DOHH2 (cell line): ENCODE measurements at regions not wholly inside any gene's neighbourhood (a gene's known extent, or its start where the extent isn't known, plus 50 kb on each side); places are given as distances from the start of the nearest gene placed in this dataset.

Experiments used
- H3F3A ChIP-seq: fragments of 200-600 bp; sonication (generic), shearing (Covaris generic); 2 replicates; pipeline ENCODE4 v1.6.0; 2016; ENCODE audit warnings: antibody characterized with exemption, mild to moderate bottlenecking; ENCODE audit not compliant: control insufficient read depth, insufficient read depth
- H3K27ac ChIP-seq: fragments of 200-600 bp; sonication (generic); 2 replicates; pipeline ENCODE4 v1.5.1; 2014; ENCODE audit warnings: low read depth, mild to moderate bottlenecking, low read length, moderate library complexity
- H3K27me3 ChIP-seq: fragments of 200-600 bp; sonication (generic); 2 replicates; pipeline ENCODE4 v1.6.1; 2014; ENCODE audit warnings: mild to moderate bottlenecking, low read length, mixed read lengths; ENCODE audit not compliant: control insufficient read depth
- H3K36me3 ChIP-seq: fragments of 200-600 bp; sonication (generic); 2 replicates; pipeline ENCODE4 v1.6.1; 2014; ENCODE audit warnings: mild to moderate bottlenecking, low read length, moderate library complexity, mixed read lengths; ENCODE audit not compliant: control insufficient read depth
- H3K4me1 ChIP-seq: fragments of 200-600 bp; sonication (generic); 2 replicates; pipeline ENCODE4 v1.6.1; 2014; ENCODE audit warnings: mild to moderate bottlenecking, low read length, mixed read lengths; ENCODE audit not compliant: control insufficient read depth
- H3K4me2 ChIP-seq: fragments of 200-600 bp; sonication (generic); 2 replicates; pipeline ENCODE4 v1.6.0; 2014; ENCODE audit warnings: mild to moderate bottlenecking, low read length, moderate library complexity
- H3K4me3 ChIP-seq: fragments of 200-600 bp; sonication (generic); 2 replicates; pipeline ENCODE4 v1.5.1; 2014; ENCODE audit warnings: mild to moderate bottlenecking, low read length, mixed read lengths
- H3K79me2 ChIP-seq: fragments of 200-600 bp; sonication (generic); 2 replicates; pipeline ENCODE4 v1.6.1; 2014; ENCODE audit warnings: mild to moderate bottlenecking, low read length, mixed read lengths; ENCODE audit not compliant: control insufficient read depth
- H3K9me2 ChIP-seq: fragments of 200-600 bp; sonication (generic); replicated peaks from 2 replicates; pipeline ENCODE4 v1.6.1; 2014; ENCODE audit warnings: mild to moderate bottlenecking, low read length, mixed read lengths; ENCODE audit not compliant: control insufficient read depth
- H3K9me3 ChIP-seq: fragments of 200-600 bp; sonication (generic); 2 replicates; pipeline ENCODE4 v1.6.1; 2014; ENCODE audit warnings: antibody characterized with exemption, low read length, mixed read lengths; ENCODE audit not compliant: control insufficient read depth, insufficient read depth
- H4K20me1 ChIP-seq: fragments of 200-600 bp; sonication (generic); 2 replicates; pipeline ENCODE4 v1.6.0; 2014; ENCODE audit warnings: low read depth, mild to moderate bottlenecking, antibody characterized with exemption, low read length, moderate library complexity; ENCODE audit not compliant: control insufficient read depth, insufficient read depth
- CTCF ChIP-seq: fragments of 200-600 bp; sonication (generic); IDR thresholded peaks from one replicate; pipeline ENCODE4 v1.5.1; 2014; ENCODE audit warnings: antibody characterized with exemption, mild to moderate bottlenecking, low read depth, low read length; ENCODE audit not compliant: poor library complexity, severe bottlenecking
- EZH2phosphoT487 ChIP-seq: fragments of 200-600 bp; sonication (generic); IDR thresholded peaks from 2 replicates; pipeline ENCODE4 v1.6.1; 2017; ENCODE audit warnings: borderline replicate concordance, mild to moderate bottlenecking, antibody characterized with exemption, low read length, moderate library complexity, mixed read lengths

- Histone ChIP-seq H3K27ac (no peak overlapping the region), H3K9me3 (no peaks in the 10 kb centered on the region), H3F3A (no peaks in the 10 kb centered on the region), H3K36me3 (no peaks in the 10 kb centered on the region), H3K79me2 (no peaks in the 10 kb centered on the region), H3K27me3 (no peaks in the 10 kb centered on the region), H3K9me2 (no peaks in the 10 kb centered on the region), H3K4me3 (no peak overlapping the region), H3K4me1 (no peaks in the 10 kb centered on the region), H3K4me2 (no peak overlapping the region), H4K20me1 (no peaks in the 10 kb centered on the region)
- TF ChIP-seq EZH2phosphoT487 (no peak), CTCF (no peak)
These were observed 143.4 kb upstream of the SOX4 start for GRCh38 chr6:21450149-21450548.

- no peak overlapping the region for H3K4me3 ChIP-seq
- H3K9me3 ChIP-seq = no peaks in the 10 kb centered on the region
- no peaks in the 10 kb centered on the region for H3K27me3 ChIP-seq
- no peak for TF ChIP-seq EZH2phosphoT487
- no peak for TF ChIP-seq CTCF
- H3K4me1 ChIP-seq = no peaks in the 10 kb centered on the region
- no peaks in the 10 kb centered on the region for H3F3A ChIP-seq
- H3K27ac ChIP-seq = no peak overlapping the region
- H4K20me1 ChIP-seq = no peaks in the 10 kb centered on the region
- H3K4me2 ChIP-seq = no peak overlapping the region
- no peaks in the 10 kb centered on the region for H3K36me3 ChIP-seq
- H3K79me2 ChIP-seq = no peaks in the 10 kb centered on the region
- no peaks in the 10 kb centered on the region for H3K9me2 ChIP-seq
These were observed 142.9 kb upstream of the SOX4 start for GRCh38 chr6:21450628-21451027.

GRCh38 chr6:21451546-21452013 lies 142.0 kb upstream of the SOX4 start:
- no peak for TF ChIP-seq EZH2phosphoT487
- no peak for TF ChIP-seq CTCF
- Histone ChIP-seq H3K4me1 (no peaks in the 10 kb centered on the region), H4K20me1 (no peaks in the 10 kb centered on the region), H3K27ac (no peak overlapping the region), H3F3A (no peaks in the 10 kb centered on the region), H3K4me3 (no peak overlapping the region), H3K9me3 (no peaks in the 10 kb centered on the region), H3K4me2 (no peak overlapping the region), H3K27me3 (no peaks in the 10 kb centered on the region), H3K36me3 (no peaks in the 10 kb centered on the region), H3K79me2 (no peaks in the 10 kb centered on the region), H3K9me2 (no peaks in the 10 kb centered on the region)

GRCh38 chr6:21454262-21454661 lies 139.3 kb upstream of the SOX4 start:
- TF ChIP-seq CTCF = no peak
- no peak for TF ChIP-seq EZH2phosphoT487
- Histone ChIP-seq H3K9me2 (no peaks in the 10 kb centered on the region), H4K20me1 (no peaks in the 10 kb centered on the region), H3F3A (no peaks in the 10 kb centered on the region), H3K4me3 (no peak overlapping the region), H3K4me2 (no peak overlapping the region), H3K4me1 (no peaks in the 10 kb centered on the region), H3K27me3 (no peaks in the 10 kb centered on the region), H3K79me2 (no peaks in the 10 kb centered on the region), H3K27ac (no peak overlapping the region), H3K9me3 (no peaks in the 10 kb centered on the region), H3K36me3 (no peaks in the 10 kb centered on the region)
